GM19328 (cell line): ENCODE measurements at regions not wholly inside any gene's neighbourhood (a gene's known extent, or its start where the extent isn't known, plus 50 kb on each side); places are given as distances from the start of the nearest gene placed in this dataset.

Source experiments
- ATAC-seq: cut with Tn5 transposase; IDR thresholded peaks from one replicate; pipeline ENCODE4 v1.9.1; 2021; ENCODE audit warnings: mild to moderate bottlenecking, moderate library complexity; ENCODE audit not compliant: unreplicated experiment

- no peak for ATAC-seq
Observed at GRCh38 chr20:10802236-10802635, 128.4 kb upstream of the JAG1 start.

- ATAC-seq, result no peak
Observed at GRCh38 chr20:10805764-10806163, 132.0 kb upstream of the JAG1 start.

- no peak for ATAC-seq
Observed at GRCh38 chr20:10806539-10806938, 132.7 kb upstream of the JAG1 start.

GRCh38 chr20:10807013-10807412, 133.2 kb upstream of the JAG1 start:
- no peak for ATAC-seq

GRCh38 chr20:10812759-10813327, 139.0 kb upstream of the JAG1 start:
- ATAC-seq, result no peak

GRCh38 chr20:10823585-10823984, 149.8 kb upstream of the JAG1 start:
- no peak for ATAC-seq

- no peak for ATAC-seq
Observed at GRCh38 chr20:10824750-10825500, 151.1 kb upstream of the JAG1 start.

GRCh38 chr20:10826111-10826510, 152.3 kb upstream of the JAG1 start:
- no peak for ATAC-seq

GRCh38 chr20:10828180-10828579, 154.4 kb upstream of the JAG1 start:
- no peak for ATAC-seq

GRCh38 chr20:10832141-10832540, 158.3 kb upstream of the JAG1 start:
- ATAC-seq, result no peak

GRCh38 chr20:10837901-10838300, 164.1 kb upstream of the JAG1 start:
- no peak for ATAC-seq

- ATAC-seq, result no peak
Observed at GRCh38 chr20:10842116-10842515, 168.3 kb upstream of the JAG1 start.

- ATAC-seq, result no peak
Observed at GRCh38 chr20:10843146-10843711, 169.4 kb upstream of the JAG1 start.

- ATAC-seq, result no peak
Observed at GRCh38 chr20:10846766-10847165, 173.0 kb upstream of the JAG1 start.

- ATAC-seq, result no peak
Observed at GRCh38 chr20:10848810-10849370, 175.1 kb upstream of the JAG1 start.

- ATAC-seq, result no peak
Observed at GRCh38 chr20:10853176-10853575, 179.4 kb upstream of the JAG1 start.

- ATAC-seq, result no peak
Observed at GRCh38 chr20:10853731-10854130, 179.9 kb upstream of the JAG1 start.

- ATAC-seq, result no peak
Observed at GRCh38 chr20:10854976-10855375, 181.2 kb upstream of the JAG1 start.

- ATAC-seq, result no peak
Observed at GRCh38 chr20:10855778-10856177, 182.0 kb upstream of the JAG1 start.

- no peak for ATAC-seq
Observed at GRCh38 chr20:10856237-10857015, 182.6 kb upstream of the JAG1 start.

GRCh38 chr20:10857352-10858070, 183.7 kb upstream of the JAG1 start:
- no peak for ATAC-seq
